ENCODE measurements at regions not wholly inside any gene's neighbourhood (a gene's known extent, or its start where the extent isn't known, plus 50 kb on each side); places are given as distances from the start of the nearest gene placed in this dataset.
"Not testable (repeated sequence)": the region's sequence is repeated elsewhere in the genome, so short reads cannot be mapped to it uniquely, and the experiment has no call there.

DNA sequence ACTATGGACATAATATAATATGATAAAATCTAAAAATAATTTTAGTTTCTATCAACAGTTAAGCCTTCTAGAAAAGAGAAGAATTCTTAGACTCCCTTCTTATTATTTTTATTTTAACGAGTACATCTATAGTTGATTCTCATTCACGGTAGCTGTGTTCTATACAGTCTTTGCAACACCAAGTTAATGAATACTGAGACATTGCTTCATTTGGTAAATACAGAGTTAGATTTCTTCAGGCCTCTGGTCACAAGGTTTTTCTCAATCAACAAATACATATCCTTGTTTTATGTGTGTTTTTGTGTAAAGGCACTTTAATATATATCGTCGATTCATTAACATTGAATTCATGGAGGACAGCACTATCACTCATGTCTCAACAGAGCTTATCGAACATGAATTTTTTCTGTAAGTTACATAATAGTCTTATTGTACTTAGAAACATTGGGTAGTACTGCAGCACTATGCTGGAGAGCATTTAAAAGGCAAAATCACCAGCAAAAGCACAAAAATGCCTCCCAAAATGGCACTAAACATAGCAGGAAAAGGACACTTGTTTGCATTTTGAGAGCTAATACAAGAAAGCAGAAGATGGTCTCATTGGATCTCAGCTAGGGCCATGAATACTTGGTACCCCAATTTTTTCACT, 239.0 kb downstream of the FGF10 start:
- no peak overlapping the region for H3K4me3 Mint-ChIP-seq (ENCODE audit: low read depth)
- no peaks in the 10 kb centered on the region for H3K27me3 Mint-ChIP-seq
- DNase-seq (ENCODE audit: low spot score, unreplicated experiment): no peak
- peaks cover 9% of the 10 kb centered on the region for H3K9me3 Mint-ChIP-seq (ENCODE audit: low read depth)
- TF ChIP-seq, protein P1, sequence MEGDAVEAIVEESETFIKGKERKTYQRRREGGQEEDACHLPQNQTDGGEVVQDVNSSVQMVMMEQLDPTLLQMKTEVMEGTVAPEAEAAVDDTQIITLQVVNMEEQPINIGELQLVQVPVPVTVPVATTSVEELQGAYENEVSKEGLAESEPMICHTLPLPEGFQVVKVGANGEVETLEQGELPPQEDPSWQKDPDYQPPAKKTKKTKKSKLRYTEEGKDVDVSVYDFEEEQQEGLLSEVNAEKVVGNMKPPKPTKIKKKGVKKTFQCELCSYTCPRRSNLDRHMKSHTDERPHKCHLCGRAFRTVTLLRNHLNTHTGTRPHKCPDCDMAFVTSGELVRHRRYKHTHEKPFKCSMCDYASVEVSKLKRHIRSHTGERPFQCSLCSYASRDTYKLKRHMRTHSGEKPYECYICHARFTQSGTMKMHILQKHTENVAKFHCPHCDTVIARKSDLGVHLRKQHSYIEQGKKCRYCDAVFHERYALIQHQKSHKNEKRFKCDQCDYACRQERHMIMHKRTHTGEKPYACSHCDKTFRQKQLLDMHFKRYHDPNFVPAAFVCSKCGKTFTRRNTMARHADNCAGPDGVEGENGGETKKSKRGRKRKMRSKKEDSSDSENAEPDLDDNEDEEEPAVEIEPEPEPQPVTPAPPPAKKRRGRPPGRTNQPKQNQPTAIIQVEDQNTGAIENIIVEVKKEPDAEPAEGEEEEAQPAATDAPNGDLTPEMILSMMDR (IDR thresholded peaks at IDR 0.05; ENCODE audit: unreplicated experiment): no peak
- no peaks in the 10 kb centered on the region for H3K36me3 Mint-ChIP-seq (ENCODE audit: insufficient read depth)
- H3K27ac Mint-ChIP-seq: no peak overlapping the region
- no peaks in the 10 kb centered on the region for H3K4me1 Mint-ChIP-seq (ENCODE audit: low read depth)

DNA sequence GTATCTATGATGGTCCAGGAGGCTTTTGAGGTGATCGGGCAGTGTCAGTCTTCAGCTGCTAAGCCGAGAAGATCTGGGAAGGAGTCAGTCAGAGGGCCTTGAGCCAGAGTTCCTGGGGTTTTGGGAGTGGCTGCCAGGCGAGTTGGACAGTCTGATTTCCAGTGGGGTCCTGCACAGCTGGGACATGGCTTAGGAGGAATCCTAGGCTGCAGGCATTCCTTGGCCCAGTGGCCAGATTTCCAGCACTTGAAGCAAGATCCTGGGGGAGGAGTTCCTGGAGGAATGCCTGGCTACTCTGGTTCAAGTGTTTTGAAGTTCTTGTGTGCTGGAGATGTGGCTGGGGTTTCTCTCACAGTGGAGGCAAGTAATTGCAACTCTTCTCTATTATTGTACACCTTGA, 271.3 kb downstream of the FGF10 start:
- H3K4me1 Mint-ChIP-seq (ENCODE audit: low read depth); H3K27me3 Mint-ChIP-seq; H3K4me3 Mint-ChIP-seq (ENCODE audit: low read depth); DNase-seq (ENCODE audit: low spot score, unreplicated experiment); H3K27ac Mint-ChIP-seq; H3K9me3 Mint-ChIP-seq (ENCODE audit: low read depth); H3K36me3 Mint-ChIP-seq (ENCODE audit: insufficient read depth): not testable (repeated sequence)

DNA sequence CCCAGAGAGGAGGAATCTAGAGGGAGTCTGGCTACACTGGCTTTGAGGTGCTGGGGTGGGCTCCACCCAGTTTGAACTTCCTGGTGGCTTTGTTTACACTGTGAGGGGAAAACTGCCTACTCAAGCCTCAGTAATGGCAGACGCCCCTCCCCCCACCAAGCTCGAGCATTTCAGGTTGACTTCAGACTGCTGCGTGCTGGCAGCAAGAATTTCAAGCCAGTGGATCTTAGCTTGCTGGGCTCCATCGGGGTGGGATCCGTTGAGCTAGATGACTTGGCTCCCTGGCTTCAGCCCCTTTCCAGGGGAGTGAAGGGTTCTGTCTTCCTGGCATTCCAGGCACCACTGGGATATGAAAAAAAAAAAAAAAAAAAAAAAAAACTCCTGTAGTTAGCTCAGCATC, 281.0 kb downstream of the FGF10 start:
- H3K27me3 Mint-ChIP-seq; H3K36me3 Mint-ChIP-seq (ENCODE audit: insufficient read depth); DNase-seq (ENCODE audit: low spot score, unreplicated experiment); H3K4me3 Mint-ChIP-seq (ENCODE audit: low read depth); H3K4me1 Mint-ChIP-seq (ENCODE audit: low read depth); H3K27ac Mint-ChIP-seq: not testable (repeated sequence)
- peaks cover 35% of the 10 kb centered on the region for H3K9me3 Mint-ChIP-seq (ENCODE audit: low read depth)

DNA sequence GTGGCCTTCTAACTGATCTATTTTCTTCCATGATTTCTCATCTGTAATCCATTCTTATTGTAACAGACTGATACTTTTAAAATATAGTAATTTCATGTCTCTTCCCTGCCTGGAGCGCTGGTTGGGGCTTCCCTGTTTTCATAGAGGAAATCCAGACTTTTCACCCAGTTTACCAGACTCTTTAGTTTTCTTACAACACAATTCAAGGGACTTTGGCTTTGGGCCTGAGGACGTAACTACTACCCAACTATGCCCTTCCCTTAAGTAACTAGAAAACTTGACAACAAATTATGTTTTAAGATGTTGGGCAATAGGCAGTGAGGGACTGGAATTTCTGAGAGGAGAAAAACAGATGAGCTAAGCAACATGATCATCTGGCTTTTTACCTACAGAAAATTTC, 289.6 kb downstream of the FGF10 start:
- Mint-ChIP-seq H3K36me3 (ENCODE audit: insufficient read depth) (no peaks in the 10 kb centered on the region), H3K27me3 (no peaks in the 10 kb centered on the region), H3K4me3 (ENCODE audit: low read depth) (no peak overlapping the region), H3K9me3 (ENCODE audit: low read depth) (peaks cover 6% of the 10 kb centered on the region), H3K4me1 (ENCODE audit: low read depth) (no peaks in the 10 kb centered on the region), H3K27ac (no peak overlapping the region)
- no peak for DNase-seq (ENCODE audit: low spot score, unreplicated experiment)
- TF ChIP-seq, protein P1 (IDR thresholded peaks at IDR 0.05; ENCODE audit: unreplicated experiment): no peak

DNA sequence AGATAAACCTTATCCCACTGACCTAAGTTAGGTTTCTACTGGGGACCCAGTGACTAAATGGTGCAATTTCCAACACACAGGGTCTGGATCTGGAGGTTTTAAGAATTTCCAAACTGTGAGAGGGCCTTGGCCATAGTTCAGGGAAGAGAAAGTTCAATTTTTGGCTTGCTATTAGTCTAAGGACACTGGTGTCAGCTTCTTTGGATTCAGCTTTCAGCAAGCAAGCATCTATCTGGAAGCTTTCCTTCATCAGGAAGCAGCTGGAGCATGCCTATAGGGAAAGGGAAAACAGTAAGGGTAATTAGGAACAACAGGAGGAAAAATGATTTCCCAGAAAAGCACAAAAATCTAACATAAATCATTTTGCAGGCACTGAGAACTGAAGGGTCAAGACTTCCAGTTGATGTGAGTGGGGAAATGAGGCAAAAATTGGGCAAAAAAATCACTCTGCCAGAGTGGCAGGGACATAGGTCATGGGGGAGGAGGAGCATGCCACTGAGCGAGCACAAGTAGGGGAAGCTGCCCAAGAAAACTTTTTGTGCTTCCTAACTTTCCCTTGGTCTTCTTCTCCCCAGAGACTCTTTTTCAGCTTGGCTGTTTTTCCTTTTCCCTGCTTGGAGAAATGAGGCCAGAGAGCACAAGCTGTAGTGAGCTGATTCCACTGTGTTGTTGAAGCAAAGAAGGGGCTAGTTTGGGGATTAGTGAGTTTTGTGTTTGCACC, 299.6 kb downstream of the FGF10 start:
- Mint-ChIP-seq H3K4me3 (ENCODE audit: low read depth) (no peak overlapping the region), H3K4me1 (ENCODE audit: low read depth) (no peaks in the 10 kb centered on the region), H3K36me3 (ENCODE audit: insufficient read depth) (no peaks in the 10 kb centered on the region), H3K9me3 (ENCODE audit: low read depth) (no peaks in the 10 kb centered on the region), H3K27ac (no peak overlapping the region), H3K27me3 (no peaks in the 10 kb centered on the region)
- no peak for DNase-seq (ENCODE audit: low spot score, unreplicated experiment)
- TF ChIP-seq, protein P1 (IDR thresholded peaks at IDR 0.05; ENCODE audit: unreplicated experiment): no peak

DNA sequence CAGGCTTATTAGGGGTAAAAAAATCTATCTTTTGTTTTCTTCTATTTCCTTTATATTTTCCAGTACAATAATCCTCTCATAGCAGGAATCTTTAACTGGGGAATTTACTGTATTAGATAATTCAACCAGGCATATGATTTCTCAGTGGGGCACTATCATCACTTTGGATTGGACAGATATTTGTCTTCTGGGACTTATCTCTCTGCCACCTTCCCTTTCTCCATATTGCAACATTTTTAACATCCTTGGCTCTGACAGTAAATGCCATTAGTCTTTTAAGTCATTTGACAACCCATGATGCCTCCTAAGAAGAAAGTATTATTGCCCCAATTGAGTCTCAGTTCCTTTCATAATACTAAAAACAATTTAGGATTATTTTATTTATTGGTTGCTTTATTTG, 304.1 kb downstream of the FGF10 start:
- TF ChIP-seq, protein P1 (IDR thresholded peaks at IDR 0.05; ENCODE audit: unreplicated experiment): no peak
- H3K9me3 Mint-ChIP-seq (ENCODE audit: low read depth): peaks cover 6% of the 10 kb centered on the region
- DNase-seq (ENCODE audit: low spot score, unreplicated experiment): no peak
- no peaks in the 10 kb centered on the region for H3K27me3 Mint-ChIP-seq
- H3K4me3 Mint-ChIP-seq (ENCODE audit: low read depth): no peak overlapping the region
- no peak overlapping the region for H3K27ac Mint-ChIP-seq
- H3K4me1 Mint-ChIP-seq (ENCODE audit: low read depth): no peaks in the 10 kb centered on the region
- H3K36me3 Mint-ChIP-seq (ENCODE audit: insufficient read depth): no peaks in the 10 kb centered on the region

DNA sequence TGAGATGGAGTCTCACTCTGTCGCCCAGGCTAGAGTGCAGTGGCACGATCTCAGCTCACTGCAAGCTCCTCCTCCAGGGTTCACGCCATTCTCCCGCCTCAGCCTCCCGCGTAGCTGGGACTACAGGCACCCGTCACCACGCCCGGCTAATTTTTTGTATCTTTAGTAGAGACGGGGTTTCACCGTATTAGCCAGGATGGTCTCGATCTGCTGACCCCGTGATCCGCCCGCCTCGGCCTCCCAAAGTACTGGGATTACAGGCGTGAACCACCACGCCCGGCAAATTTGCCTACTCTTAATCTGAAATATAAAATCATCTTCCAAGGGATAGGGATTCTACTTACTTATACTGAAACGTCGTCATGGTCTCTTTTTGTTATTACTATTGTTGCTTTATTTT, 314.7 kb downstream of the FGF10 start:
- H3K27me3 Mint-ChIP-seq; DNase-seq (ENCODE audit: low spot score, unreplicated experiment); H3K4me1 Mint-ChIP-seq (ENCODE audit: low read depth): not testable (repeated sequence)

More for the DNA sequence above, 314.7 kb downstream of the FGF10 start:
- H3K9me3 Mint-ChIP-seq (ENCODE audit: low read depth); H3K27ac Mint-ChIP-seq; H3K36me3 Mint-ChIP-seq (ENCODE audit: insufficient read depth); H3K4me3 Mint-ChIP-seq (ENCODE audit: low read depth): not testable (repeated sequence)
